ENCODE measurements at regions not wholly inside any gene's neighbourhood (a gene's known extent, or its start where the extent isn't known, plus 50 kb on each side); places are given as distances from the start of the nearest gene placed in this dataset.

DNA sequence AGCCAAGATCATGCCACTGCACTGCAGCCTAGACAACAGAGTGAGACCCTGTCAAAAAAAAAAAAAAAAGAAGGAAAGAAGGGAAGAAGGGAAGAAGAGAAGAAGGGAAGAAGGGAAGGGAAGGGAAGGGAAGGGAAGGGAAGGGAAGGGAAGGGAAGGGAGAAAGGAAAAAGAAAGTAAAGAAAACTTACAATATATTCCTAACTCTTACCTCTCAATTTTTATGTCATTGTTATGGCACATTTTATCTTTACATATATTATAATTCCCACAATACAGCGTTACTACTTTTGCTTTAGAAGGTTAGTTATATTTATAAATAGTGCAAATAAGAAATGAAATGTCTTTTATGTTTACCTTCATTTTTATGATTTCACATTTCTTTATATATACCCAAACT is 358.7 kb downstream of the HHIPL2 start:
- no peak overlapping the region for H3K9ac ChIP-seq (replicated peaks in 1 of 4; ENCODE audit: extremely low read depth in 1 of 4, low read depth in 3 of 4, low read length in 3 of 4)
- H3K27ac ChIP-seq (ENCODE audit: low read depth, low read length): no peak overlapping the region
- H3K4me3 ChIP-seq (ENCODE audit: extremely low read depth in 1 of 4, insufficient read depth in 2 of 4, low read depth in 3 of 4, low read length in 4 of 4): no peak overlapping the region
- no peak overlapping the region for H2AFZ ChIP-seq (ENCODE audit: low read length)
- no peak overlapping the region for H3K14ac ChIP-seq (ENCODE audit: insufficient read length)
- H4K91ac ChIP-seq (replicated peaks; ENCODE audit: insufficient read length, low read length): no peak overlapping the region
- H2BK5ac ChIP-seq (ENCODE audit: low read depth, low read length): no peak overlapping the region
- CTCF ChIA-PET (ENCODE audit: partially characterized antibody): no interaction called here
- 50% methylated on average over 1 of the region's 1 CpG; no CpG with 5 or more reads in 1 of the 2 experiments for WGBS, 2 experiments (ENCODE audit: extremely low coverage in 1 of 2, insufficient coverage in 1 of 2, insufficient read length in 1 of 2, insufficient replicate concordance in 2 of 2, low coverage in 1 of 2, low lambda C conversion rate in 2 of 2, missing lambda C conversion rate in 1 of 2)
- H3K18ac ChIP-seq (ENCODE audit: extremely low read depth, low read length): no peak overlapping the region
- POLR2A ChIA-PET (ENCODE audit: partially characterized antibody): no interaction called here
- H3K23ac ChIP-seq (ENCODE audit: insufficient read length): no peak overlapping the region
- no peak overlapping the region for H4K5ac ChIP-seq (ENCODE audit: insufficient read length, low read depth, low read length)
- H3K79me2 ChIP-seq (ENCODE audit: control insufficient read depth in 1 of 2, insufficient read depth in 2 of 2, low read length in 2 of 2): no peaks in the 10 kb centered on the region
- H3K79me1 ChIP-seq (ENCODE audit: low read depth, low read length): no peaks in the 10 kb centered on the region
- no peaks in the 10 kb centered on the region for H3K36me3 ChIP-seq (ENCODE audit: control insufficient read depth in 2 of 4, insufficient read depth in 4 of 4, low read length in 3 of 4)
- no peak overlapping the region for H3K4ac ChIP-seq (replicated peaks; ENCODE audit: insufficient read length, low read depth, low read length)
- H3K9me3 ChIP-seq (ENCODE audit: insufficient read depth in 2 of 2, low read depth in 1 of 2, low read length in 1 of 2): no peaks in the 10 kb centered on the region
- H4K8ac ChIP-seq (ENCODE audit: extremely low read depth, insufficient read depth, low read length): no peak overlapping the region
- H2BK12ac ChIP-seq (ENCODE audit: low read depth, low read length): no peak overlapping the region
- H3K4me1 ChIP-seq (replicated peaks in 1 of 4; ENCODE audit: control insufficient read depth in 3 of 4, insufficient read depth in 4 of 4, low read length in 3 of 4): no peaks in the 10 kb centered on the region
- FAIRE-seq (no peak), DNase-seq (ENCODE audit: low read depth in 1 of 2, low spot score in 2 of 2) (no peak)
- H2BK20ac ChIP-seq (ENCODE audit: low read length): no peak overlapping the region
- no peaks in the 10 kb centered on the region for H3K23me2 ChIP-seq (ENCODE audit: low read depth, low read length)
- H4K20me1 ChIP-seq (replicated peaks in 1 of 2; ENCODE audit: control insufficient read depth in 1 of 2, insufficient read depth in 2 of 2, low read length in 2 of 2): no peaks in the 10 kb centered on the region
- H2BK15ac ChIP-seq (ENCODE audit: low read length): no peak overlapping the region
- H3K4me2 ChIP-seq (ENCODE audit: insufficient read depth in 1 of 2, low read depth in 2 of 2, low read length in 2 of 2): no peak overlapping the region
- H2AK5ac ChIP-seq (ENCODE audit: low read depth, low read length): no peak overlapping the region
- no peak overlapping the region for H2BK120ac ChIP-seq (replicated peaks; ENCODE audit: low read depth, low read length)
- no peaks in the 10 kb centered on the region for H3K27me3 ChIP-seq (replicated peaks in 1 of 4; ENCODE audit: control insufficient read depth in 3 of 4, extremely low read depth in 1 of 4, insufficient read depth in 3 of 4, low read length in 3 of 4)
- H3K56ac ChIP-seq (replicated peaks; ENCODE audit: insufficient read length, low read depth, low read length): no peak overlapping the region
- TF ChIP-seq ZNF274 (IDR thresholded peaks at IDR 0.05; ENCODE audit: borderline replicate concordance, extremely low read depth, low read length) (no peak), HDAC6 (IDR thresholded peaks at IDR 0.05; ENCODE audit: low read depth, low read length) (no peak), EZH2 (IDR thresholded peaks at IDR 0.05; ENCODE audit: low read depth, low read length, severe bottlenecking) (no peak), FOSL1 (IDR thresholded peaks at IDR 0.05; ENCODE audit: insufficient read depth, low read depth, low read length) (no peak), KDM5A (IDR thresholded peaks at IDR 0.05; ENCODE audit: low read length) (no peak), SIRT6 (IDR thresholded peaks at IDR 0.05; ENCODE audit: low read length) (no peak), POLR2AphosphoS5 (IDR thresholded peaks at IDR 0.05; ENCODE audit: low read depth, low read length) (no peak), CTBP2 (IDR thresholded peaks at IDR 0.05; ENCODE audit: borderline replicate concordance, insufficient read depth, insufficient read length, low read length) (no peak), ATF3 (IDR thresholded peaks at IDR 0.05; ENCODE audit: insufficient read depth, low read depth, low read length) (no peak), ATF2 (IDR thresholded peaks at IDR 0.05; ENCODE audit: low read length) (no peak), TBP (IDR thresholded peaks at IDR 0.05; ENCODE audit: low read depth, low read length) (no peak), RAD21 (IDR thresholded peaks at IDR 0.05 in 1 of 2, conservative IDR thresholded peaks at IDR 0.05 in 1 of 2; ENCODE audit: low read depth in 2 of 2, low read length in 2 of 2) (no peak), GABPA (IDR thresholded peaks at IDR 0.05; ENCODE audit: borderline replicate concordance, insufficient read depth, low read length) (no peak)

Data from H1 (cell line).